H1 (cell line): ENCODE measurements at regions not wholly inside any gene's neighbourhood (a gene's known extent, or its start where the extent isn't known, plus 50 kb on each side); places are given as distances from the start of the nearest gene placed in this dataset.

Experiments used
- ASH2L ChIP-seq: fragments of 200-600, 300-600 bp; sonication (generic); IDR thresholded peaks from one replicate; pipeline ENCODE4 v1.7.1; 2017; ENCODE audit warnings: low read length
- CTCF ChIP-seq, 3 experiments: IDR thresholded peaks; 1 replicate in 2 of 3; 2 replicates in 1 of 3; pipeline versions ENCODE4 v1.5.1 to v1.6.1; 2011; ENCODE audit warnings: low read length in 3 of 3, mild to moderate bottlenecking in 3 of 3, inconsistent platforms in 2 of 3, low read depth in 1 of 3, moderate library complexity in 1 of 3; ENCODE audit not compliant: insufficient read depth in 1 of 3; ENCODE audit errors: control extremely low read depth in 1 of 3
- MAFK ChIP-seq: IDR thresholded peaks from 2 replicates; pipeline ENCODE4 v1.6.1; 2012; ENCODE audit warnings: low read depth, mild to moderate bottlenecking, improper control_type of control experiment, low read length
- POLR2A ChIP-seq, 2 experiments: IDR thresholded peaks; 1 replicate in 1 of 2; 2 replicates in 1 of 2; pipeline ENCODE4 v1.6.1; 2011; ENCODE audit warnings: low read depth in 2 of 2, low read length in 2 of 2, mild to moderate bottlenecking in 2 of 2; ENCODE audit errors: control extremely low read depth in 1 of 2

- TF ChIP-seq CTCF (IDR thresholded peaks at IDR 0.05; ENCODE audit: control extremely low read depth in 1 of 3, insufficient read depth in 1 of 3, low read depth in 1 of 3, low read length in 3 of 3), result peak in 1 of 3 experiments; percentile 11; a peak in 1 of 4 replicates
- TF ChIP-seq MAFK, result no peak
- TF ChIP-seq ASH2L, result no peak
- TF ChIP-seq POLR2A (IDR thresholded peaks at IDR 0.05; ENCODE audit: control extremely low read depth in 1 of 2, low read depth in 2 of 2, low read length in 2 of 2), result no peak
Observed at GRCh38 chr9:135218331-135219225, 131.1 kb downstream of the OLFM1 start.
